GM19043 (cell line): ENCODE measurements at regions not wholly inside any gene's neighbourhood (a gene's known extent, or its start where the extent isn't known, plus 50 kb on each side); places are given as distances from the start of the nearest gene placed in this dataset.

Source experiments
- ATAC-seq: cut with Tn5 transposase; IDR thresholded peaks from one replicate; pipeline ENCODE4 v1.9.1; 2021; ENCODE audit warnings: low read depth; ENCODE audit not compliant: unreplicated experiment

DNA sequence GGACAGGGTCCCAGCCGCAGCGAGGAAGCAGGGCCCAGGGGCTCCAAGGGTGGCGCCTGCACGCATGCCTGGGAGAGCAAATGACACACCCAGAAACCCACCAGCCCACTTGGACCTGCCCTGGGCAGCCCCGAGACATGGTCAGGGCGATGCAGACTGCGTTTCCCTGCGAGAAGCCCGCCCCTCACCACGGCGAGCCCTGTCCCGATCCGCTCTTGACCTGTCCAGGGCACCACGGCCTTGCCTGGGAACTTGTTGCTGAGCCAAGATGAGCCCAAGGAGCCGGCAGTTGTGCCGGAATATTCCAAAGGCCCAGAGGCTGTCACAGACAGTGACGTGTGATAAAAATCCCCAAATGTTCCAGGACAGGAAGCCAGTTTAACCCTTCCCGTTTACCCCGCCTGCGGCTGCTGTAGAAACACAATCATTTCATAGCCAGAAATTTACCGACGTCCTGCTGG, 78.1 kb downstream of the SIK1 start:
- no peak for ATAC-seq

GRCh38 chr21:43348170-43348766, 78.7 kb downstream of the SIK1 start:
- ATAC-seq, result no peak

- no peak for ATAC-seq
Observed at GRCh38 chr21:43347461-43348169, 79.3 kb downstream of the SIK1 start.

DNA sequence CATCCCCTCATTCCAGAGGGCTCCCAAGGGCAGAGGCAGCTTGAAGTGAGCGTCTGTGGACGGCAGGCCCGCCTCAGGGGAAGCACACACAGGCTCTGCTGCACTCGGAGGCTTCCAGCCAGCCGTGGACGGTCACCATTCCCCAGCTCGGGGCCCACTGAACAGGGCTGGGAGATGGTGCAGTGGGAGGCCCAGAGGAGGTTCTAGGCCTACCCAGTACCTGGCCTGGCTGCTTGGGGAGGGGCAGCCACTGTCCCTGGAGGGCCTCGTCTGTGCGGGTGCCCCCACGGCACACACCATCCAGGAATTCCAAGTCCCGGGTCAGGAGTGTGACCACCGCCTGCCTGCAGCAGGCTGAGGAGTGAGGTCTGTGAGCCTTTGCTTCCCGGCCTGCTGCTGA, 80.4 kb downstream of the SIK1 start:
- no peak for ATAC-seq

DNA sequence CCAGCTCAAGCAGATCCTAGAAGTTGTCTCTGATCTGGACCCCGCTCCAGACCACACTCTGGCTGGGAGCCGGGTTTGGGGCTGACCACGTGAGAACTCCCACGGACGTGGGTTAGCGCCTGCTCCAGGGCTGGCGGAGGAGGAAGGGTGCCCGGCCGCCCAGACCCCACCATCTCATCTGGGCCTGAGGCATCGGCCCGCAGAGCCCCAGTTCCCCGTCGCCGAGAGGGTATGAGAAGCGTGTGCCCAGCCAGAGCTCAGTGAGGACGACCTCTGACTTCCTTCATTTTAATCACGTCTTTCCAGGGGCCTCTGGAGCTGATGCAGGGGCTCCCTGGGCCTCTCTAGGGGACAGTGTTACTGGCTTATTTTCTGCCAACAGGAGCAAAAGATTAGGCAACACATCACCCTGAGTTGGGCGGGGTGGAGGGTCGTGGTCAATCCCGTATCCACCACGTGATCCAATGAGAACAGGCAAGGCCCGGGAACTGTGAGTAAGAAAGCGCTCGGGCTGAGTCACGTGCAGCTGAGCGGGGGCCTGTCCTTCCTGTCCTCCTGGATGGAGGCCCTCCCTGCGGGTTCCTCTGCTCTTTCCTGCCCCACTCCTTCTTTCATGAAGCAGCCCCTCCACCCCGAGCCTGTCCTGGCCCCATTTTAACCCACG, 81.1 kb downstream of the SIK1 start:
- ATAC-seq, result no peak

DNA sequence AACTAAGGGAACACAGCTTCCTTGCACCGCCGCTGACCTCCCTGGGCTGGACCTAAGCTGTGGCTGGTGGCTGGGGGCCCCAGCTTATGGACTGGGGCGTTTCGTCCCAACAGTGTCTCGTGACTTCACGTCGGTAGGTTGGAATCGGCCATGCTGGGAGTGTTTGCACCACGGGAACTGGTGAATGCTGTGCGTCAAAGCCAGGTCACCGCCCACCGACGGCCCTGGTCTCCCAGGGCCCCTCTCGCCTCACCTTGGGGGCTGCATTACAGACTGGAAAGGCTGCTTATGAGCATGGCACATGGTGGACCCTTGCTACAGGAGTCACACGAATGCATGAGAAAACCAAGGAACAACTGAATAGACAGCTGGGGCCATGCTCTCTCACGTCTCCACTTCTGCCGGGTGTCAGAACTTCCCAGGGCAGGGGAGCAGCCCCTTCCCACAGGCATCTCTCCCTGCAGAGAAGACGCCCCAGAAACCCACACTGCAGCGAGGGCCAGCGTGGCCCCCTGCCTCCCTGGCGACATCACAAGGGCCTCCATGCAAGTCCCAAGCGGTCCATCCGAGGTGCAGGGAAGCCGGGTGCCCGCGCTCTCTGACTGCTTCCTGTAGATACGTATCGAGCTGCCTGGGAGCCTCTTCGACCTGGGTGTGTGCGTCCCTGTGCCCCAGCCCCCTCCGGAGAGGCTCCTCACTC, 81.7 kb downstream of the SIK1 start:
- no peak for ATAC-seq

GRCh38 chr21:43343992-43344886, 82.7 kb downstream of the SIK1 start:
- no peak for ATAC-seq

GRCh38 chr21:43343095-43343991, 83.6 kb downstream of the SIK1 start:
- no peak for ATAC-seq

DNA sequence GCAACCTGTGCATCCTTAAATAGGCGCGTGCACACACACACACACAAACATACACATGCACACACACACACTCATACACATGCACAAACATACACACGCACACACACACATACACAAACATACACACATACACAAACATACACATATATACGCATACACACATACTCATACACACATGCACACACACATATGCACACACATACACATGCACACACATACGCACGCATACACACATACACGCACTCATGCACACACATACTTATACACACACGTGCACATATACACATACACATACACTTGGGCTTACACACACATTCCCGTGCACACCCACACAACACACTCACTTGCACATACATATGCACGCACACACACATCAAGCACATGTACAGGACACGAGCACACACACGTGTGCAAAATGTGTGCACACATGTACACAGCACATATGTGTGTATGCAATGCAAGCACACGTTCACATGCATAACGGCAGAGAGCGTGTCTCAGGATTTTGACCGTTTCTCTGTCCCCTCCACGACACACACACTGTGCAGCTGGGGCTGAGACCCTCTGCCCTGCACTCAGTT, 84.5 kb downstream of the SIK1 start:
- ATAC-seq, result no peak

- ATAC-seq, result no peak
Observed at GRCh38 chr21:43341378-43342161, 85.4 kb downstream of the SIK1 start.

GRCh38 chr21:43340491-43341377, 86.2 kb downstream of the SIK1 start:
- no peak for ATAC-seq

GRCh38 chr21:43339668-43340067, 87.3 kb downstream of the SIK1 start:
- ATAC-seq, result no peak

- ATAC-seq, result no peak
Observed at GRCh38 chr21:43338951-43339350, 88.0 kb downstream of the SIK1 start.

- no peak for ATAC-seq
Observed at GRCh38 chr21:43337901-43338655, 88.9 kb downstream of the SIK1 start.

GRCh38 chr21:43335119-43335518, 91.8 kb downstream of the SIK1 start:
- no peak for ATAC-seq

DNA sequence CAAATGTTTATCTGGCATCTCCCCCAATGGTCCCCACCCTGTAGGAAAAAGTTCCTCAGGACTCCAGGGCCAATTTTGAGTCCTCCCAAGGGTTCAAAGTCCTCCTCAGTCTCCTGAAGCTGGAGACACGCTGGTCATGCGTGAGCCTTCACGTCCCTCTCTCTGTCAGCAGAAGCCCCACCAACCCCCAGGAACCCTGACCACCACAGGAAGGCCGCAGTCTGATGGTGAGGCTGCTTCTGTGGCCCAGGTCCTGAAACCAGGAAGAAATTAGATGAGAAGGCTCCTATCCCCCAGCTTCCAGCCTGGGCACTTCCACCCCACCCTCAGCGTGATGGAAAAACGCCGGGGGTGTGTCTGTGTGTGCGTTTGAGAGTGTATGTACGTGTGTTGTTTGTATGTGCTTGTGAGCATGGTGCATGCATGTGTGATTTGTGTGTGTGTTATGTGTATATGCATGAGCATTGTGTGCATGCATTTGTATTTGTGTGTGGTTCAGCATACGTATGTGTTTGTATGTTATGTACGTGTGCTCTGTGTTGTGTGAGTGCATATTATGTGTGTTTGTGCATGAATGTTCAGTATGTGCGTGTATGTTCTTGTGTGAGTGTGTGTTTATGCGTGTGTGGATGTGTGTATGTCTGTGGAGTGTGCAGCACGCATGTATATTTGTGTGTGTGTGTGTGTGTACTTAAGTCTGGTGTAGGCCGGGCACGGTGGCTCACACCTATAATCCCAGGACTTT, 92.5 kb downstream of the SIK1 start:
- no peak for ATAC-seq
